ENCODE measurements at regions not wholly inside any gene's neighbourhood (a gene's known extent, or its start where the extent isn't known, plus 50 kb on each side); places are given as distances from the start of the nearest gene placed in this dataset.

DNA sequence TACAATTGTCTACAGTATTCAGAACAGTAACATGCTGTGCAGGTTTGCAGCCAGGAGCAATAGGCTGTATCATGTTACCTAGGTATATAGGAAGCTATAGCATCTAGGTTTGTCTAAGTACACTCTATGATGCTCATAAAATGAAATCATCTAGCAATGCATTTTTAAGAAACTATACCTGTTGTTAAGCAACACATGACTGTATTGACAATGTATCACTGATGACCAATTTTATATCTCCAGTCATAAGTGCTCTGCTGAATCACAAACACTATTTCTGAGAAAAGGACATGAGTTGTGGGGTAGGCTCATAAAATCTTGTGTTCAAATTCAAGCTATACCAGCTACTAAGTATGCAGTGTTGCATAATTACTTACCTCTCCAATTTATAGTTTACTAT lies 501.3 kb downstream of the CD109 start (continued):
- TF ChIP-seq, protein P1, sequence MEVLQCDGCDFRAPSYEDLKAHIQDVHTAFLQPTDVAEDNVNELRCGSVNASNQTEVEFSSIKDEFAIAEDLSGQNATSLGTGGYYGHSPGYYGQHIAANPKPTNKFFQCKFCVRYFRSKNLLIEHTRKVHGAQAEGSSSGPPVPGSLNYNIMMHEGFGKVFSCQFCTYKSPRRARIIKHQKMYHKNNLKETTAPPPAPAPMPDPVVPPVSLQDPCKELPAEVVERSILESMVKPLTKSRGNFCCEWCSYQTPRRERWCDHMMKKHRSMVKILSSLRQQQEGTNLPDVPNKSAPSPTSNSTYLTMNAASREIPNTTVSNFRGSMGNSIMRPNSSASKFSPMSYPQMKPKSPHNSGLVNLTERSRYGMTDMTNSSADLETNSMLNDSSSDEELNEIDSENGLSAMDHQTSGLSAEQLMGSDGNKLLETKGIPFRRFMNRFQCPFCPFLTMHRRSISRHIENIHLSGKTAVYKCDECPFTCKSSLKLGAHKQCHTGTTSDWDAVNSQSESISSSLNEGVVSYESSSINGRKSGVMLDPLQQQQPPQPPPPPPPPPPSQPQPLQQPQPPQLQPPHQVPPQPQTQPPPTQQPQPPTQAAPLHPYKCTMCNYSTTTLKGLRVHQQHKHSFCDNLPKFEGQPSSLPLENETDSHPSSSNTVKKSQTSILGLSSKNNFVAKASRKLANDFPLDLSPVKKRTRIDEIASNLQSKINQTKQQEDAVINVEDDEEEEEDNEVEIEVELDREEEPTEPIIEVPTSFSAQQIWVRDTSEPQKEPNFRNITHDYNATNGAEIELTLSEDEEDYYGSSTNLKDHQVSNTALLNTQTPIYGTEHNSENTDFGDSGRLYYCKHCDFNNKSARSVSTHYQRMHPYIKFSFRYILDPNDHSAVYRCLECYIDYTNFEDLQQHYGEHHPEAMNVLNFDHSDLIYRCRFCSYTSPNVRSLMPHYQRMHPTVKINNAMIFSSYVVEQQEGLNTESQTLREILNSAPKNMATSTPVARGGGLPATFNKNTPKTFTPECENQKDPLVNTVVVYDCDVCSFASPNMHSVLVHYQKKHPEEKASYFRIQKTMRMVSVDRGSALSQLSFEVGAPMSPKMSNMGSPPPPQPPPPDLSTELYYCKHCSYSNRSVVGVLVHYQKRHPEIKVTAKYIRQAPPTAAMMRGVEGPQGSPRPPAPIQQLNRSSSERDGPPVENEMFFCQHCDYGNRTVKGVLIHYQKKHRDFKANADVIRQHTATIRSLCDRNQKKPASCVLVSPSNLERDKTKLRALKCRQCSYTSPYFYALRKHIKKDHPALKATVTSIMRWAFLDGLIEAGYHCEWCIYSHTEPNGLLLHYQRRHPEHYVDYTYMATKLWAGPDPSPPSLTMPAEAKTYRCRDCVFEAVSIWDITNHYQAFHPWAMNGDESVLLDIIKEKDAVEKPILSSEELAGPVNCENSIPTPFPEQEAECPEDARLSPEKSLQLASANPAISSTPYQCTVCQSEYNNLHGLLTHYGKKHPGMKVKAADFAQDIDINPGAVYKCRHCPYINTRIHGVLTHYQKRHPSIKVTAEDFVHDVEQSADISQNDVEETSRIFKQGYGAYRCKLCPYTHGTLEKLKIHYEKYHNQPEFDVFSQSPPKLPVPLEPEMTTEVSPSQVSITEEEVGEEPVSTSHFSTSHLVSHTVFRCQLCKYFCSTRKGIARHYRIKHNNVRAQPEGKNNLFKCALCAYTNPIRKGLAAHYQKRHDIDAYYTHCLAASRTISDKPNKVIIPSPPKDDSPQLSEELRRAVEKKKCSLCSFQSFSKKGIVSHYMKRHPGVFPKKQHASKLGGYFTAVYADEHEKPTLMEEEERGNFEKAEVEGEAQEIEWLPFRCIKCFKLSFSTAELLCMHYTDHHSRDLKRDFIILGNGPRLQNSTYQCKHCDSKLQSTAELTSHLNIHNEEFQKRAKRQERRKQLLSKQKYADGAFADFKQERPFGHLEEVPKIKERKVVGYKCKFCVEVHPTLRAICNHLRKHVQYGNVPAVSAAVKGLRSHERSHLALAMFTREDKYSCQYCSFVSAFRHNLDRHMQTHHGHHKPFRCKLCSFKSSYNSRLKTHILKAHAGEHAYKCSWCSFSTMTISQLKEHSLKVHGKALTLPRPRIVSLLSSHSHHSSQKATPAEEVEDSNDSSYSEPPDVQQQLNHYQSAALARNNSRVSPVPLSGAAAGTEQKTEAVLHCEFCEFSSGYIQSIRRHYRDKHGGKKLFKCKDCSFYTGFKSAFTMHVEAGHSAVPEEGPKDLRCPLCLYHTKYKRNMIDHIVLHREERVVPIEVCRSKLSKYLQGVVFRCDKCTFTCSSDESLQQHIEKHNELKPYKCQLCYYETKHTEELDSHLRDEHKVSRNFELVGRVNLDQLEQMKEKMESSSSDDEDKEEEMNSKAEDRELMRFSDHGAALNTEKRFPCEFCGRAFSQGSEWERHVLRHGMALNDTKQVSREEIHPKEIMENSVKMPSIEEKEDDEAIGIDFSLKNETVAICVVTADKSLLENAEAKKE (CRISPR knock-in tag; IDR thresholded peaks at IDR 0.05): no peak

GRCh38 chr6:74187811-74188210 lies 491.8 kb downstream of the CD109 start:
- no peak for TF ChIP-seq EZH2 (IDR thresholded peaks at IDR 0.05; ENCODE audit: low read depth, unreplicated experiment)
- no peak for TF ChIP-seq CTCF (conservative IDR thresholded peaks at IDR 0.05; ENCODE audit: low read depth in 2 of 2)
- TF ChIP-seq ZNF331 (CRISPR knock-in tag; IDR thresholded peaks at IDR 0.05; ENCODE audit: low read depth): no peak
- TF ChIP-seq STAT1 (IDR thresholded peaks at IDR 0.05; ENCODE audit: unreplicated experiment): no peak
- no peak for TF ChIP-seq ETS1 (IDR thresholded peaks at IDR 0.05)
- no peak for TF ChIP-seq EZH2phosphoT487 (IDR thresholded peaks at IDR 0.05; ENCODE audit: unreplicated experiment)
- TF ChIP-seq ZNF114 (CRISPR knock-in tag; IDR thresholded peaks at IDR 0.05): no peak
- ATAC-seq: no peak
- no peaks in the 10 kb centered on the region for H3K4me1 ChIP-seq (ENCODE audit: insufficient read depth)

More at GRCh38 chr6:74187811-74188210, 491.8 kb downstream of the CD109 start:
- peaks cover 3% of the 10 kb centered on the region for H3K27me3 Mint-ChIP-seq (ENCODE audit: insufficient read depth, low read depth, poor library complexity)
- H3K4me1 Mint-ChIP-seq: no peaks in the 10 kb centered on the region
- no peak overlapping the region for H3K27ac Mint-ChIP-seq
- no peaks in the 10 kb centered on the region for H3K36me3 ChIP-seq (ENCODE audit: insufficient read depth)
- no peak overlapping the region for H3K4me3 Mint-ChIP-seq
- H4K20me1 ChIP-seq (replicated peaks; ENCODE audit: insufficient read depth): no peaks in the 10 kb centered on the region
- H3K36me3 Mint-ChIP-seq (ENCODE audit: low read depth): no peaks in the 10 kb centered on the region; the same call in 2 of the 3 replicates
- H3K4me2 ChIP-seq: no peak overlapping the region
- no peak overlapping the region for H3K4me3 ChIP-seq
- no peak overlapping the region for H2AFZ ChIP-seq
- peaks cover 3% of the 10 kb centered on the region; the same call in 1 of the 3 replicates for H3K9me3 Mint-ChIP-seq
- no peaks in the 10 kb centered on the region for H3F3A ChIP-seq (replicated peaks; ENCODE audit: low read depth)
- no peak for DNase-seq (ENCODE audit: low spot score)
- 0 out of 2 replicates have a peak, but pooled peaks cover under 1% of the 10 kb centered on the region for H3K9me2 ChIP-seq (ENCODE audit: insufficient read depth)
- no peaks in the 10 kb centered on the region for H3K79me2 ChIP-seq (replicated peaks; ENCODE audit: insufficient read depth)
- H3K27me3 ChIP-seq (ENCODE audit: insufficient read depth): no peaks in the 10 kb centered on the region
- no peak overlapping the region for H3K27ac ChIP-seq (ENCODE audit: low read depth)

Measured in GM23338 (cell line).